BJ (cell line): ENCODE measurements at regions not wholly inside any gene's neighbourhood (a gene's known extent, or its start where the extent isn't known, plus 50 kb on each side); places are given as distances from the start of the nearest gene placed in this dataset.

Source experiments
- CTCF ChIA-PET: fragments of 350-600 bp; formaldehyde crosslinking; extraction: SDS; loops from one replicate; lab custom pipeline; 2021; ENCODE audit warnings: antibody characterized with exemption, inconsistent platforms; lab: Yijun Ruan, JAX
- POLR2A ChIA-PET: fragments of 300-600 bp; sonication (Branson Sonifier 250); formaldehyde crosslinking; extraction: SDS; loops from one replicate; lab custom pipeline; 2021; ENCODE audit warnings: antibody characterized with exemption; lab: Charles Lee
- DNase-seq: peaks from one replicate; pipeline ENCODE4 v3.0.0-alpha.2; 2011; ENCODE audit warnings: low read depth
- H3K27me3 ChIP-seq: 2 replicates; pipeline ENCODE4 v1.6.0; 2011; ENCODE audit warnings: low read length; ENCODE audit not compliant: control insufficient read depth, insufficient read depth
- H3K36me3 ChIP-seq: 2 replicates; pipeline ENCODE4 v1.5.1; 2011; ENCODE audit warnings: low read length; ENCODE audit not compliant: control insufficient read depth, insufficient read depth
- H3K4me3 ChIP-seq: 2 replicates; pipeline ENCODE4 v1.5.1; 2011; ENCODE audit warnings: low read depth, mild to moderate bottlenecking, control low read depth, low read length
- CTCF ChIP-seq: IDR thresholded peaks from 2 replicates; pipeline ENCODE4 v1.5.1; 2011; ENCODE audit warnings: low read depth, mild to moderate bottlenecking, control low read depth, inconsistent platforms, low read length, moderate library complexity; ENCODE audit not compliant: insufficient read depth

- POLR2A ChIA-PET, result interaction anchor here (0.6 to 0.9 kb wide), 4 partner anchors 30 to 622 kb away, joined by 3 to 9 read pairs (median 6); a partner anchor contains a TSS
- Histone ChIP-seq H3K36me3 (no peaks in the 10 kb centered on the region), H3K4me3 (peak overlapping the region; percentile 71), H3K27me3 (no peaks in the 10 kb centered on the region)
- TF ChIP-seq CTCF, result no peak
- DNase-seq, result no peak
- CTCF ChIA-PET, result interaction anchor here (0.7 to 1.9 kb wide), 15 partner anchors 10 to 1029 kb away, joined by 3 to 10 read pairs (median 4); no protein-coding TSS in a partner anchor
These were observed 70.7 kb upstream of the PRSS16 start for GRCh38 chr6:27176523-27177484.

GRCh38 chr6:27177485-27178406 is 69.8 kb upstream of the PRSS16 start:
- H3K4me3 ChIP-seq, result peak overlapping the region; percentile 71
- peak; percentile 71 for DNase-seq
- ChIA-PET CTCF (interaction anchor here (0.7 to 1.9 kb wide), 15 partner anchors 9 to 718 kb away, joined by 3 to 10 read pairs (median 4); no protein-coding TSS in a partner anchor), POLR2A (interaction anchor here (0.6 to 0.9 kb wide), 7 partner anchors 9 to 688 kb away, joined by 3 to 26 read pairs (median 3); a partner anchor contains a TSS)
- no peaks in the 10 kb centered on the region for H3K36me3 ChIP-seq
- peak; percentile 57 for TF ChIP-seq CTCF
- no peaks in the 10 kb centered on the region for H3K27me3 ChIP-seq

GRCh38 chr6:27178407-27178730 is 69.1 kb upstream of the PRSS16 start:
- CTCF ChIA-PET, result interaction anchor here (0.7 to 1.9 kb wide), 8 partner anchors 9 to 717 kb away, joined by 3 to 10 read pairs (median 4); no protein-coding TSS in a partner anchor
- Histone ChIP-seq H3K4me3 (peak overlapping the region; percentile 71), H3K36me3 (no peaks in the 10 kb centered on the region), H3K27me3 (no peaks in the 10 kb centered on the region; the same call in 1 of the 2 replicates)
- no peak for TF ChIP-seq CTCF
- no peak for DNase-seq
- POLR2A ChIA-PET, result interaction anchor here (0.6 to 0.9 kb wide), 5 partner anchors 9 to 293 kb away, joined by 3 to 26 read pairs (median 3); a partner anchor contains a TSS

- TF ChIP-seq CTCF, result no peak
- no peaks in the 10 kb centered on the region; the same call in 1 of the 2 replicates for H3K27me3 ChIP-seq
- DNase-seq, result no peak
- ChIA-PET POLR2A (interaction anchor here (0.6 kb wide), 2 partner anchors 10 to 292 kb away, joined by 3 to 9 read pairs; no protein-coding TSS in a partner anchor), CTCF (interaction anchor here (1.8 to 1.9 kb wide), 3 partner anchors 9 to 717 kb away, joined by 7 to 10 read pairs (median 9); no protein-coding TSS in a partner anchor)
- no peaks in the 10 kb centered on the region for H3K36me3 ChIP-seq
- H3K4me3 ChIP-seq, result peak overlapping the region; percentile 71
These were observed 68.6 kb upstream of the PRSS16 start for GRCh38 chr6:27178860-27179259.
